GM12872 (cell line): ENCODE measurements at regions not wholly inside any gene's neighbourhood (a gene's known extent, or its start where the extent isn't known, plus 50 kb on each side); places are given as distances from the start of the nearest gene placed in this dataset.

Experiments
- TF ChIP-seq, protein P1 (sequence below): IDR thresholded peaks from 3 replicates; pipeline ENCODE4 v1.5.1; 2011; ENCODE audit warnings: low read depth, mild to moderate bottlenecking, low read length, moderate library complexity; ENCODE audit not compliant: insufficient read depth

DNA sequence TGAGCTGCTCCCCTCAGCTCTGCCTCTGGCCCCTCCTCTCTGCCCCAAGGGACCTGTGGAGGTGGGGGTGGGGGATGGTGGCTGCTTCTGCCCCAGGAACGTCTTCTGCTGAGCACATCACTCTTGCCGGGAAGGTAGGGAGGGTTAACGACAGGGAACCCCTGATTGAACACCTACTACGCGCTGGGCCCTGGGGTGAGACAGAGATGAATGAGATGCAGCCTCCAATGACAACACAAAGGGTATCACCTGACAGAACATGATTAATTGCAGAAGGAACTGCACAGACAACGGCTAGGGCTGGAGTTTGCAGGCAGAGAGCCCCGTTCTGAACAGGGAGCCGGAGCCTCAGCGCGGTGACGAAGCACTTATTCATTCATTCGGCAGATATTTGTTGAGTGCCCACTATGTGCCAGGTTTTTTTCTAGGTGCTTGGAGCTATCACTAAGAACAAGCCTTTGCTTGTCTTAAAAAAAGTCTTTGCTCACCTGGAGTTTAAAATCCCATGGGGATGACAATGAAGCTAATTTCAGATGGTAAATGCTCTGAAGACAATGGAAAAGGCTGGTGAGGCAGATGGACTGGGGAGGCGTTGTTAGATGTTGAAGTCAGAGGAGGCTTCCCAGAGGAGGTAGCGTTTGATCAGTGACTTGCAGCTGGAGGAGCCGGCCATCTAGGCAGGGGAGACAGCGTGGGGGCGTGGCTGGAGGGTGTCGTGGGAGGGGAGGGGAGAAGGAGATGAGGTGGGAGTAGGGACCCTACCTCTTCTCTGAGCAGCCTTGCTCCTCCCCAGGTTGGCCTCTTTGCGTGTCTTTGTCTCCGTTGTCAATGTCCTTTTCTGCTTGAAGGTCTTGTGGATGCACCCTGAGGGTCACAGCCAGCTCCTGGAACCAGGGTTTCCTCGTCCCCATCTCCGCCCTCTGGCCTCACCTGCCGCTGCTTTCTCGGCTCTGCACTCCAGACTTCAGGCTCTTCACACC is 103.1 kb upstream of the CSF3R start:
- TF ChIP-seq, protein P1, sequence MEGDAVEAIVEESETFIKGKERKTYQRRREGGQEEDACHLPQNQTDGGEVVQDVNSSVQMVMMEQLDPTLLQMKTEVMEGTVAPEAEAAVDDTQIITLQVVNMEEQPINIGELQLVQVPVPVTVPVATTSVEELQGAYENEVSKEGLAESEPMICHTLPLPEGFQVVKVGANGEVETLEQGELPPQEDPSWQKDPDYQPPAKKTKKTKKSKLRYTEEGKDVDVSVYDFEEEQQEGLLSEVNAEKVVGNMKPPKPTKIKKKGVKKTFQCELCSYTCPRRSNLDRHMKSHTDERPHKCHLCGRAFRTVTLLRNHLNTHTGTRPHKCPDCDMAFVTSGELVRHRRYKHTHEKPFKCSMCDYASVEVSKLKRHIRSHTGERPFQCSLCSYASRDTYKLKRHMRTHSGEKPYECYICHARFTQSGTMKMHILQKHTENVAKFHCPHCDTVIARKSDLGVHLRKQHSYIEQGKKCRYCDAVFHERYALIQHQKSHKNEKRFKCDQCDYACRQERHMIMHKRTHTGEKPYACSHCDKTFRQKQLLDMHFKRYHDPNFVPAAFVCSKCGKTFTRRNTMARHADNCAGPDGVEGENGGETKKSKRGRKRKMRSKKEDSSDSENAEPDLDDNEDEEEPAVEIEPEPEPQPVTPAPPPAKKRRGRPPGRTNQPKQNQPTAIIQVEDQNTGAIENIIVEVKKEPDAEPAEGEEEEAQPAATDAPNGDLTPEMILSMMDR, result no peak

DNA sequence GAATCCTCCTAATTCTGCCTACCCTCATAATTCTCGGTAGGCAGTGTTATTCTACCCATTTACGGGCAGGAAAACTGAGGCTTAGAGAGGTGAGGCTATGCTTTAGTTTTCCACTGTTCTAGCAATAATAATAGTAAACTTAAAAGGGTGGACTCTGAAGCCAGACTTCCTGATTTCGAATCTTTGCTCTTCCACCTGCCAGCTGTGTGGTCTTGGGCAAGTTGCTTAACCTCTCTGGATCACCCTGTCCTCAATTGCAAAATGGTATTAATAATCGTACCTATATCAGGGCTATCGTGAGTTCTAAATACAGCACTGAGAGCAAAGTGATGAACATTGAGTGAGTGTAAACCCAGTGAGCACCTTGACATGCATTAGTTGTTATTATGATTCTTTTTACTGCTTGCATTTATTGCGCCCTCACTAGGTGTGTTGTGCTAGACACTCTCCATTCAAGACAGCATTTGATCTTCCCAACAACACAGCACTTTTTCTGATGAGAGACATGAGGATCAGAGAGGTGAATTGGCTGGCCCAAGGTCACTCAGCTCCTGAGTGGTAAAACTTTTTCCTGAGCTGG is 102.3 kb upstream of the CSF3R start:
- TF ChIP-seq, protein P1, result no peak

DNA sequence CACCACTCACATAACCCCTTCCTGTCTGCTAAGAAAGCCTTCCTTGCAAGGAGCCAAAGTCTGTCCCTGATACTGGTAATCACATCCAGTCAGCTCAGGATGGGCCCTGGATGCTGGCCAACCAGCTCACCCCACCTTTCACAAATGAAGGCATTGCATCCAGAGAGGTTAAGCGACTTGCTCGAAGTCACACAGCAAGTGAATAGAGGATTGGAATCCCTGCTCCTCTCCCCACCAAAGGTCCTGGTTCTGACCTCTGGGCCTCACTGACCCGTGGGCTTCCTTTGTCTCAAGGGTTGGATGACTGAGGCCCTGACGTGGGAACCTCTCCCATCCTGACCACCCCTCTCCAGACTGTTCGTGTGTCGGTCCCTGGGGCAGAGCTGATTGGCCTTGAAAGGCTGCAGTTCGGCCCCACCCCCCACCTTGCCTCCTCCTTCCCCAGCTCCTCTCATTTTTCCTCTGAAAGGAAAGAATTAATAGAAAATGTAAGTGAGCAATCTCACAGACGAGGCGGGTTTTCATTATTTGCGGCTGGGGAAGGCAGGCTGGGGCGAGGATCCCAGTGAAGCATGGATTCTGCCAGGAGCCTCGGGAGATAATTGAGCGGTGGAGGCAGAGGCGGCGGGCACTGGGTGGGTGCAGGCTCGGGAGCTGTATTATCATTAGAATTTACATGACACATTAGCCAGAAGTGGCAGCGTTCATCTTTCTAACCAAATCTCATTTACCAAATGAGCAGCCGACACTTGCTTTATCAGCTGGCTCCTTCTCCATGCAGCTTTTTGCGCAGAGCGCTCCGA is 101.5 kb upstream of the CSF3R start:
- TF ChIP-seq, protein P1, result no peak

DNA sequence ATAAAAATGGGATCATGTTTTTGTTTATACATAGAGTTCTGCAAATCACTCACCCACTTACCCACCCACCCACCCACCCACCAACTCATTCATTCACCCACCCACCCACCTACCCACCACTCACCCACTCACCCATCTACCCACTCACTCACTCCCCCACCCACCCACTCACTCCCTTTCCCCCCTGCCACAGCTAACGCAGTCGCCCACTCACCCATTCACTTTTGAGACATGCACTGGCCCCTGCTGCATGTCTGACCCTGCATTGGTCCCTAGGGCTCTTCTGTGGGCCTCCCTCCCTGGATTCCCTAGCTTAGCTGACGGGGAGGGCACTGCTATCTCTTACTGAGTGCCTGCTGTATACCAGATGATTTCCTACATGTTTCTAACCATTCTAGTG is 100.4 kb upstream of the CSF3R start:
- TF ChIP-seq, protein P1, result no peak

DNA sequence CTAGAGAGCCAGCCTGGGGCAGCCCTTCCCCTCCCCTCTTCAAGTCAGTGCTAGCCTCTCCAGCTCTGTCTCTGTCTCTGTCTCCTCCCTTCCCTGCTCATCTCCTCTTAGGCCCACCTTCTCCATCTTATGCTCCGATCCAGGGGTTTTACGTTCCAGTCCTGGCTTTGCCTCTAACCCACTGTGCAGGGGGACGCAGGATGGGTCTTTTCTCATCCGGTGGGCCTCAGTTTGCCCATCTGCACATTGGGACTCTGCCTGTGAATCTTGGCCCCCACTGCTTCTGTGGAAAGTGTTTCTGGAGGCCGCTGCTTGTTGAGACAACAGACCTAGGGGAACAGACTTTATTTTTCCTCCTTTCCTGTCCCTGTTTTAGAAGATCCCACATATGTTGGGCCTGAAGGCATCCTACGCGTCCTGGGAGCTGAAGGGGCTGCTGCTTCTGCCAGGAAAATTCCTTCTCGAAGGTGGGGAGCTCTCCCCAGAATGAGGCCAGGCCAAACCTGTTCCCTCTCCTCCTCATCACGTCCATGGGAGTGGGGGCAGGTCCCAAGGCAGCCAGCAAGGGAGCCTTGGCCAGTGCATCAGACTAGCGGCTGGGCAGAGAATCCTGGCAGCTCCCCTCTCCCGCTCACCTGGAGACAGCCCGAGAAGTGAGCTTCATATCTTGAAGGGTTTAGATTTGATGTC is 99.5 kb upstream of the CSF3R start:
- TF ChIP-seq, protein P1, result no peak

DNA sequence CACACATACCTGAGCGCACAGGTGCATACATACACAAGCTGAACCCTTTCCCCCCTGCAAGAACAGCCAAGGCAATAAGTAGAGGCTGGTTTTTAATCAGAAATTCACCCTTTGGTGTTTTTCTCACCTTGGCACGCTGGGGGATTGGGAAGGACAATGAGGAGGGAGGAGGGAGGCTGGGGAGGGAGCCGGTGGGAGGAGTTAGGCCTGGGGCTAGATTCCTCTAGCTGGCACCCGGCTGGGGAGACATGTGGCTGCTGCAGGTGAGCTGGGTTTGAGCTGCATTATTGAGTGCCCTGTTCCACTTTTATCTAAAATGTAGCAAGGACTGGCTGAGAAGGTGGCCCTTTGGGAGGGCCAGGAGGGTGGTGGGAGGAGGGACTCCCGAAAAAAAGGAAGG is 97.8 kb upstream of the CSF3R start:
- TF ChIP-seq, protein P1, result no peak
